ENCODE measurements at regions not wholly inside any gene's neighbourhood (a gene's known extent, or its start where the extent isn't known, plus 50 kb on each side); places are given as distances from the start of the nearest gene placed in this dataset.

- WGBS, 2 donors = 53 to 60% methylated on average over 2 of the region's 2 CpGs
- no peak for ATAC-seq
- Histone ChIP-seq H3K4me1 (no peaks in the 10 kb centered on the region), H3K4me3 (no peak overlapping the region), H3K9me3 (no peaks in the 10 kb centered on the region), H3K27me3 (no peaks in the 10 kb centered on the region), H3K36me3 (replicated peaks in 1 of 2; ENCODE audit: insufficient read depth in 1 of 2, low read depth in 2 of 2) (no peaks in the 10 kb centered on the region), H3K27ac (no peak overlapping the region)
- intact Hi-C loops (cut with DNase I) = no loop called here
- no peak for TF ChIP-seq POLR2A (IDR thresholded peaks at IDR 0.05)
- no peak for TF ChIP-seq CTCF (IDR thresholded peaks at IDR 0.05)
- no peak for DNase-seq
Observed at GRCh38 chr2:107336526-107336925, 450.6 kb upstream of the ST6GAL2 start.

GRCh38 chr2:107337209-107337898, 451.4 kb upstream of the ST6GAL2 start:
- peak in 1 of 4 donors; percentile 13 for DNase-seq

GRCh38 chr2:107338059-107338458, 452.1 kb upstream of the ST6GAL2 start:
- Histone ChIP-seq H3K9me3 (no peaks in the 10 kb centered on the region), H3K4me1 (no peaks in the 10 kb centered on the region), H3K27ac (no peak overlapping the region), H3K4me3 (no peak overlapping the region), H3K27me3 (no peaks in the 10 kb centered on the region), H3K36me3 (replicated peaks in 1 of 2; ENCODE audit: insufficient read depth in 1 of 2, low read depth in 2 of 2) (no peaks in the 10 kb centered on the region)
- 45 to 47% methylated on average over 3 of the region's 3 CpGs for WGBS, 2 donors
- ATAC-seq (no peak), DNase-seq (no peak)
- intact Hi-C loops (cut with DNase I) = no loop called here
- TF ChIP-seq CTCF (IDR thresholded peaks at IDR 0.05) (no peak), POLR2A (IDR thresholded peaks at IDR 0.05) (no peak)

More at GRCh38 chr2:107337209-107337898, 451.4 kb upstream of the ST6GAL2 start:
- H3K36me3 ChIP-seq (replicated peaks in 1 of 2; ENCODE audit: insufficient read depth in 1 of 2, low read depth in 2 of 2) = no peaks in the 10 kb centered on the region
- no peaks in the 10 kb centered on the region for H3K9me3 ChIP-seq
- TF ChIP-seq POLR2A (IDR thresholded peaks at IDR 0.05) = no peak
- H3K27me3 ChIP-seq = no peaks in the 10 kb centered on the region
- H3K4me3 ChIP-seq = no peak overlapping the region
- intact Hi-C loops (cut with DNase I) = no loop called here
- WGBS, 2 donors = 52% methylated on average over 6 of the region's 6 CpGs
- ATAC-seq = no peak
- no peak overlapping the region for H3K27ac ChIP-seq
- no peaks in the 10 kb centered on the region for H3K4me1 ChIP-seq

- no peaks in the 10 kb centered on the region for H3K27me3 ChIP-seq
- no peak overlapping the region for H3K4me3 ChIP-seq
- DNase-seq (no peak), ATAC-seq (no peak)
- H3K4me1 ChIP-seq = no peaks in the 10 kb centered on the region
- intact Hi-C loops (cut with DNase I) = no loop called here
- TF ChIP-seq POLR2A (IDR thresholded peaks at IDR 0.05) (no peak), CTCF (IDR thresholded peaks at IDR 0.05) (no peak)
- no peaks in the 10 kb centered on the region for H3K9me3 ChIP-seq
- H3K36me3 ChIP-seq (replicated peaks in 1 of 2; ENCODE audit: insufficient read depth in 1 of 2, low read depth in 2 of 2) = no peaks in the 10 kb centered on the region
- 48 to 56% methylated on average over 6 of the region's 6 CpGs for WGBS, 2 donors
- H3K27ac ChIP-seq = no peak overlapping the region
Observed at GRCh38 chr2:107338571-107338970, 452.6 kb upstream of the ST6GAL2 start.

GRCh38 chr2:107340955-107341354, 455.0 kb upstream of the ST6GAL2 start:
- 81 to 84% methylated on average over 2 of the region's 2 CpGs for WGBS, 2 donors
- ATAC-seq (no peak), DNase-seq (no peak)
- Histone ChIP-seq H3K4me1 (no peaks in the 10 kb centered on the region), H3K27me3 (no peaks in the 10 kb centered on the region), H3K9me3 (no peaks in the 10 kb centered on the region), H3K4me3 (no peak overlapping the region), H3K36me3 (replicated peaks in 1 of 2; ENCODE audit: insufficient read depth in 1 of 2, low read depth in 2 of 2) (no peaks in the 10 kb centered on the region), H3K27ac (no peak overlapping the region)
- intact Hi-C loops (cut with DNase I) = no loop called here
- TF ChIP-seq CTCF (IDR thresholded peaks at IDR 0.05) (no peak), POLR2A (IDR thresholded peaks at IDR 0.05) (no peak)
